Muscle of back (tissue), 3 donors: ENCODE measurements at regions not wholly inside any gene's neighbourhood (a gene's known extent, or its start where the extent isn't known, plus 50 kb on each side); places are given as distances from the start of the nearest gene placed in this dataset.

Experiments
- DNase-seq, 3 donors: peaks; one replicate each; pipeline versions ENCODE4 v3.0.0 to v3.0.0-alpha.2; 2013

DNA sequence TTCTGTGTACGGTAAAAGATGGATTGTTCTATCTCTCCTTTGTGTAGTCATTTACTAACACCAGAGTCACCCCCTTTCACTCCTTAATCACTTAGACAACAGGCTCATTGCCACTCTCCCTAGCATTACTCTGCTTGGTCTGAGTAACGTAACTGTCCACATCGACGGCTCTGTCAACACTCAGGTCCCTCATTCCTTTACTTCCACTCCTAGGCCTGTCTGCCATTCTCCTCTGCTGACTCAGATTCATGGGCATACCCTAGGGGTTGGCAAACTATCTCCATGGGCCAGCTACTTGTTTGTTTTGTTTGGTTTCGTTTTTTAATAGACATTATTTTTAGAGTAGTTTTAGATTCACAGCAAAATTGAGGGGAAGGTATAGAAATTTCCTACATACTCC, 243.9 kb downstream of the NR4A2 start:
- no peak for DNase-seq

- DNase-seq, result peak in 1 of 3 donors; percentile 10
Observed at GRCh38 chr2:156087875-156088274, 244.6 kb downstream of the NR4A2 start.

- peak in 1 of 3 donors; percentile 20 for DNase-seq
Observed at GRCh38 chr2:156083763-156084493, 248.6 kb downstream of the NR4A2 start.

DNA sequence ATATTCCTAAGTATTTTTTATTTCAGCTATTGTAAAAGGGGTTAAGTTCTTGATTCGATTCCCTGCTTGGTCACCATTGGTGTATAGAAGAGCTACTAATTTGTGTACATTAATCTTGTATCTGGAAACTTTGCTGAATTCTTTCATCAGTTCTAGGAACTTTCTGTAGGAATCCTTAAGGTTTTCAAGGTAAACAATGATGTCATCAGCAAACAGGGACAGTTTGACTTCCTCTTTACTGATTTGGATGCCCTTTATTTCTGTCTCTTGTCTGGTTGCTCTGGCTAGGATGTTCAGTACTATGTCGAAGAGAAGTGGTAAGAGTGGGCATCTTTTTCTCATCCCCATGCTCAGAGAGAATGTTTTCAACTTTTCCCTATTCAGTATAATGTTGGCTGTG, 252.7 kb downstream of the NR4A2 start:
- DNase-seq, result no peak

GRCh38 chr2:156077041-156077742, 255.3 kb downstream of the NR4A2 start:
- peak in 2 of 3 donors; percentile 17 to 21 for DNase-seq

GRCh38 chr2:156065912-156066311, 266.6 kb downstream of the NR4A2 start:
- no peak for DNase-seq

GRCh38 chr2:156064540-156064939, 268.0 kb downstream of the NR4A2 start:
- DNase-seq, result no peak

DNA sequence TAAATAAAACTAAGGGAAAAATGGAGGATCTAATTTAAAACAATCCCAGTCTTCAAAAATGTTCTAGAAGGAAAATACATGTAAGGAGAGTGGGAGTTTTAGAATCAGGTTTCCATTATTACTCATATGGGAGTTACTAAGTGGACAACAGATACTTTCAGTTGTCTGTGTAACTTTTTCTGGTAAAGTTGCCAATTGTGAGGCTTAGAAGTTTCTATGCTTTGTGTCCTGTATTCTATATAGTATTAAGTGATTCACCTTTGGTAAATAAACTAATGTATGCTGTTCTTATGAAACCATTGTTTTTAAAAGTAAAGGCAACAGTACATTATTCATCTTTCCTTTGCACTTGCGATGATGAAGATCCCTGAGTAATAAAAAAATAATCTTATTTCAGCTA, 274.9 kb downstream of the NR4A2 start:
- DNase-seq, result no peak

GRCh38 chr2:156054983-156055382, 277.5 kb downstream of the NR4A2 start:
- DNase-seq, result no peak

DNA sequence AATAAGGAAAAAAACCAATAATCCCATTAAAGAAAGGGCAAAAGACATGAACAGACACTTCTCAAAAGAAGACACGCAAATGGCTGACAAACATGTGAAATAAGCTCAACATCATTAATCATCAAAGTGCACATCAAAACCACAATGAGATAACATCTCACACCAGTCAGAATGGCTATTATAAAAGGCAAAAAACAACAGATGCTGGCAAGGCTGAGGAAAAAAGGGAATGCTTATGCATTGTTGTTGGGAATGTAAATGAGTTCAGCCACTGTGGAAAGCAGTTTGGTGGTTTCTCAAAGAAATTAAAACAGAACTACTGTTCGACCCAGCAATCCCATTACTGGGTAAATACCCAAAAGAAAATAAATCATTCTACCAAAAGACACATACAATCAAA, 285.6 kb downstream of the NR4A2 start:
- DNase-seq, result no peak

- DNase-seq, result no peak
Observed at GRCh38 chr2:156042895-156043294, 289.6 kb downstream of the NR4A2 start.

- no peak for DNase-seq
Observed at GRCh38 chr2:156038021-156038420, 294.5 kb downstream of the NR4A2 start.

GRCh38 chr2:156037482-156037881, 295.0 kb downstream of the NR4A2 start:
- no peak for DNase-seq

- DNase-seq, result no peak
Observed at GRCh38 chr2:156031121-156031520, 301.4 kb downstream of the NR4A2 start.

- DNase-seq, result peak in 1 of 3 donors; percentile 9
Observed at GRCh38 chr2:156023229-156023869, 309.2 kb downstream of the NR4A2 start.

- DNase-seq, result no peak
Observed at GRCh38 chr2:156021146-156022040, 311.1 kb downstream of the NR4A2 start.

- no peak for DNase-seq
Observed at GRCh38 chr2:156019341-156019740, 313.2 kb downstream of the NR4A2 start.

DNA sequence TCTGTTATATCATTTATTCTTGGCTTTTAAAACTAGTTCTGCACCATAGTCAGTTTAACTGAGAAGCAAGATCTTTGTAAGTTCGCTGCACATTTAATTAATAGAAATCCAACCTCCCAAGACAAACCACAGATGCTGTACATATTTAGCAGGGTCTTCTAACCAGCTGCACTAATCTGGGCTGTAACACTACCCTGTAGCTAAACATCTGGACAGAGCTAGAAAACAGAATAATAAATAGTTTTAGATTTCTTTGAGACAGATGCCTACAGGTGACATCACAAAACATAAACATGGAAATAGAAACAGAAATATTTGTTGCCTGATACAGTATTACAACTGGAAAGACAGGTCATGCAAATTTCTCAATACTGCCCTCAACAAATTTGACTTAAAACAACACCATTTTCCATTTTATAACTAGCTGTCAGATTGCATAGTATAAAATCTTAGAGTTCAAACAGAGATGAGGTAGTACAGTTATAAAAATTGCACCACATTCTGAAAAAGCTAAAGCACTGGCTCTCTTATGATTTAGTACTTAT, 315.1 kb downstream of the NR4A2 start:
- DNase-seq, result peak in 2 of 3 donors; percentile 2 to 26

GRCh38 chr2:156009293-156009692, 323.2 kb downstream of the NR4A2 start:
- no peak for DNase-seq

DNA sequence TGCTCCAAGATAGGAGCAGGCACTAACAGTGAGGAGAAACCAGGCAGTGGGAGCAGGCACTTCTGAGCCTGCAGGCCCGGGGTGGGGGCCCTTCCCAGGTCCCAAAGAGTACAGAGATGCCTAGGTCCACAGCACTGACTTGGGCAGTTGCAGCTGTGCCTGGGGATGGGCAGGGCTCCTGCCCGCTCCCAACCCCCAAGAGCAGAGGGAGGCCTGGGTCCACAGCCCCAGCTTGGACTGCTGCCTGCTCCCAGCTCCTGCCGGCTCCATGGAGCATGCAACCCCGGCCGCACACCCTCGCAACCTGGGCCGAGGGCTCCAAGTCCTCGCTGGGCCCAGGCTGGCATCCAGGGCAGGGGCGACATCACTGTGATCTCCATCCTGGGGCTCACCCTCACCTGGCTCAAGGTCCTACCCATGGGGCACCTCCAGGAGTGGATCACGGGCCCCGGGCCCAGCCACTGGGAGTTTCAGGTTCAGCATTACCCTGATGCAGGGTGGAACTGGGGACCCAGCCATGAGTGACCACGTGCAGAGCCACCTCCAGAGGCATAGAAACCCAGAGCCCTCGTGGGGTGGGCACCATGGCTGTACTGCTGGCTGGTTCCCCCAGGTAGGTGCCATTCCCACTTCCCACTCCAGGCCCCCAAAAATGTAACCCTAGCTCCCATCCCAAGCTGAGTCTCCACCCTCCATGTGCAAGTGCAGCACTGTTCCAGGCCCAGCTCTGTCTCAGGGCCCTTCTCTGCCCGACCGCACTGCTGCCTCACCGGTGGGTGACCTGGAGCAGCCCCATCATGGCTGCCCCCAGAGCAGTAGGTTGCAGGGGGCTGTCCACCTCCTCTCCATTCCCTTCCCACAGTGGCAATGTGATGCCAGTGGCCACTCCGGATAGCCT, 325.6 kb downstream of the NR4A2 start:
- no peak for DNase-seq
